ENCODE measurements at regions not wholly inside any gene's neighbourhood (a gene's known extent, or its start where the extent isn't known, plus 50 kb on each side); places are given as distances from the start of the nearest gene placed in this dataset.

DNA sequence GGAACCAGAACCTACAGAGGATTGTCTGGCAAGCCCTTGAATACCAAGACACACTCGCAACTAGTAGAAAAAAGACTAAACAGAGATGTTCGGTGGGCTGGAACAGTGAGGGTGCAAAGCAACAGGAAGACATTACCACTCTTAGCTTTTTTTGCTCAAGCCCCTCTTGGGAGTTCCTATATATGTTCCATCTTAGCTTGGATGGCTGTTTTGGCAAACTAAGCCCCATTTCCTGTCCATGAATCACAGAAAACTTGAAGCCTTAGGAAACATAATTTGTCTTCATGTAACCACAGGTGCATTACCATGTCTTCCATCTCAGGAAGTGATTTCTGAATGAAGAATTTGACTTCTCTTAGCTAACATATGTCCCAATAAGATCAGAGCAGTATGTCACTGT lies 446.3 kb downstream of the OLFM4 start:
- CTCF ChIA-PET: interaction anchor here (0.6 kb wide), 1 partner anchor 212 kb away, joined by 3 read pairs; no protein-coding TSS in a partner anchor
- TF ChIP-seq, protein P1, sequence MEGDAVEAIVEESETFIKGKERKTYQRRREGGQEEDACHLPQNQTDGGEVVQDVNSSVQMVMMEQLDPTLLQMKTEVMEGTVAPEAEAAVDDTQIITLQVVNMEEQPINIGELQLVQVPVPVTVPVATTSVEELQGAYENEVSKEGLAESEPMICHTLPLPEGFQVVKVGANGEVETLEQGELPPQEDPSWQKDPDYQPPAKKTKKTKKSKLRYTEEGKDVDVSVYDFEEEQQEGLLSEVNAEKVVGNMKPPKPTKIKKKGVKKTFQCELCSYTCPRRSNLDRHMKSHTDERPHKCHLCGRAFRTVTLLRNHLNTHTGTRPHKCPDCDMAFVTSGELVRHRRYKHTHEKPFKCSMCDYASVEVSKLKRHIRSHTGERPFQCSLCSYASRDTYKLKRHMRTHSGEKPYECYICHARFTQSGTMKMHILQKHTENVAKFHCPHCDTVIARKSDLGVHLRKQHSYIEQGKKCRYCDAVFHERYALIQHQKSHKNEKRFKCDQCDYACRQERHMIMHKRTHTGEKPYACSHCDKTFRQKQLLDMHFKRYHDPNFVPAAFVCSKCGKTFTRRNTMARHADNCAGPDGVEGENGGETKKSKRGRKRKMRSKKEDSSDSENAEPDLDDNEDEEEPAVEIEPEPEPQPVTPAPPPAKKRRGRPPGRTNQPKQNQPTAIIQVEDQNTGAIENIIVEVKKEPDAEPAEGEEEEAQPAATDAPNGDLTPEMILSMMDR (conservative IDR thresholded peaks at IDR 0.05; ENCODE audit: low read depth): no peak
- no peak for DNase-seq (ENCODE audit: low spot score)
- no peak overlapping the region for H3K27ac ChIP-seq
- POLR2A ChIA-PET (ENCODE audit: low non-redundant PET): no interaction called here

DNA sequence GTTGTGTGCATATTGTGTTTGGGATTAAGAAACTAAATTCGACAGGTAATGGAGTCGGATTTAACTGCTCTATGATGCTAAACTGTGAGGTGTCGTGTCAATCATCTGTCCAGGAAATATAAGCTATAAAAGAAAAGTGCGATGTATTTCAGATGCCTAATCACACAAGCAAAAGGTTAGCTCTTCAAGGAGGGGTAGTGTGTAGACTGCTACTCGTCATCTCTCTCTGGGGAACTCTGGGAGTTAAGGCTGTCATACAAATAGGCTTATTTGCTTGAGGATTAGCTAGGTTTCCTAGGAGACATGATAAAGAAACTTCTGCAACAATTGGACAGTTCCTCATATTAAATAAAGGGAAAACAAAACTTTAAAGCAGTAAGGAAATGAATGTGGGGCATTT lies 462.1 kb downstream of the OLFM4 start:
- POLR2A ChIA-PET (ENCODE audit: low non-redundant PET): no interaction called here

DNA sequence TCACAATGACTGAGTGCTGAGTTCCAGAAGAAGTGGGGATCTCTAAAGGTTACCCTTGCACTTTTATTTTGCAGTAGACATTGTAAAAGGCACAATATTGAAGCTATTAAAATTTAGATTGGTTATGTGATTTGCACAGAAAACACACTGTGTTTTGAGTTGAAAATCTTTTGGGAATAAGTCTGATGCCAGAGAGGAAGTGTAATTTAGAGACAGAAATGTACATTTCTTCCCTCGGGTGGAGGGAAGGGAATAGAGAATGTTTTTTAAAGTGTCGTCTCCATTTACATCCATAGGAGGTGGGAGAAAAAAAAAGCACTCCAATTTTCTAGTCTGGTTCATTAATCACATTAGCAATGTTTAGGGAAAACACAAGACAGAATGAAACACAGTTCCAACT lies 465.8 kb downstream of the OLFM4 start:
- TF ChIP-seq, protein P1 (conservative IDR thresholded peaks at IDR 0.05; ENCODE audit: low read depth): no peak
- ChIA-PET POLR2A (ENCODE audit: low non-redundant PET) (no interaction called here), CTCF (interaction anchor here (0.6 to 0.8 kb wide), 2 partner anchors 10 to 64 kb away, joined by 3 to 4 read pairs; no protein-coding TSS in a partner anchor)
- no peak for DNase-seq (ENCODE audit: low spot score)
- H3K27ac ChIP-seq: no peak overlapping the region

More for the DNA sequence above, 462.1 kb downstream of the OLFM4 start:
- no peak overlapping the region for H3K27ac ChIP-seq
- no peak for DNase-seq (ENCODE audit: low spot score)
- TF ChIP-seq, protein P1 (conservative IDR thresholded peaks at IDR 0.05; ENCODE audit: low read depth): no peak
- CTCF ChIA-PET: no interaction called here

DNA sequence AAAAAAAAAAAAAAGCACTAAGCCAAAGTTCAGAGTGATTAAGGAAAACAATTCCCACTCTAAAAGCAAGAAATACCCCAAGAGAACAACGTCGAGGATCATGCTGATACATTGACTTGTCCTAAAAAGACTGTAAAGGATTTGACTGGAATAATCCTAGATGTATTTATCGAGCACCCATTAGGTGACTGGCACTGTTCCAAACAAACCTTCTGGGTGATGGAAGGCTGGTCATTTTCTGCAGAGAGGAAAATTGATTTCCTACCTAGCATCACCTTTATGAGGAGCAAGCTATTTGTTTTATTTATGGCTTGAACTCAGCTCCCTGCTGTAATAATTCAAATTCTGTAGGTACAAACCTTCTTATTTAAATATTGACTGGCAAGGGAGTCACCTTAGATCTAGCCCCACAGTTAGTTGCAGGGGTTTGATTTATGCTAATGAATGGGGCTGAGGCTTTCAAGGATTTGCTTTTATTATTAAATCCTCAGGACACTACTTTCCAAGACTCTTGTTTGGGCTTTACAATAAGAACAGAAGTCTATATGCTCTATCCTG lies 471.0 kb downstream of the OLFM4 start:
- TF ChIP-seq, protein P1 (conservative IDR thresholded peaks at IDR 0.05; ENCODE audit: low read depth): no peak
- CTCF ChIA-PET: no interaction called here

DNA sequence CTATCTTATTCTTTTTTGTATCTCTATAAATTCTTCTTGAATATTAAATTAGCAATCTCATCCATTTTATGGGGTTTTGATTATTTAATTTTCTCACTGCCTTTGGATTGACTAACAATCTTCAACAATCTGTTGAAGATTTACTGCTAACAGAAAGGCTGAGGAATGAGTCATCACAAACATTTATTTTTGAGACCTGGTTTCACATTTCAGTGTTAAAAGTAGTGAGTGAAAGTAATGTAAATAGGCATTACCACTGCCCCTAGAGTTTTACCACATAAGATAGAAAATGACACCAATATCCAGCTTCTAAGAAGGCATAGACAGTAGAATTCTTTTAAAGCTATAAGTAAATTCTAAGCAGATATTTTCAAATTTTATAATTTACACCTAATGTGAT lies 472.8 kb downstream of the OLFM4 start:
- DNase-seq (ENCODE audit: low spot score): no peak
- ChIA-PET CTCF (no interaction called here), POLR2A (ENCODE audit: low non-redundant PET) (no interaction called here)
- TF ChIP-seq, protein P1 (conservative IDR thresholded peaks at IDR 0.05; ENCODE audit: low read depth): no peak
- H3K27ac ChIP-seq: no peak overlapping the region

More for the DNA sequence above, 471.0 kb downstream of the OLFM4 start:
- H3K27ac ChIP-seq: no peak overlapping the region
- POLR2A ChIA-PET (ENCODE audit: low non-redundant PET): no interaction called here
- DNase-seq (ENCODE audit: low spot score): no peak

DNA sequence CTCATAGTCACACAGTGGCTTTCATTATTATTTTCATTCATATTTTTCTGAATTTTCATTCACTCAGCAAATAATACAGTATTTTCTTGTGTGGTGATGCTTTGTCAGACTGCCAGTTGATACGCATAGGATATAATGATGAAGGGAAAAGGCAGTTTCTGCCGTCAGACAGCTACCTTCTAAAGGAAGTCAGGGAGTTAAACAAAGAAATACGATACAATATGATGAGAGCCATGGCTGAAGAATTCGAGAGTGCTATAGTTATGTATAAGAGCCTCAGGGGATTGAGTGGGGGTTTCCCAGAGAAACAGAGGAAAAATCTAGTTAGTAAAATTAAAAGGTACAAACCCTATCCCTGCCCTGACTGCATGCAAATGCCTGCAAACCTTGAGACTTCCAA lies 479.1 kb downstream of the OLFM4 start:
- TF ChIP-seq, protein P1 (conservative IDR thresholded peaks at IDR 0.05; ENCODE audit: low read depth): no peak
- DNase-seq (ENCODE audit: low spot score): no peak
- ChIA-PET CTCF (no interaction called here), POLR2A (ENCODE audit: low non-redundant PET) (no interaction called here)
- no peak overlapping the region for H3K27ac ChIP-seq
